ENCODE measurements at regions not wholly inside any gene's neighbourhood (a gene's known extent, or its start where the extent isn't known, plus 50 kb on each side); places are given as distances from the start of the nearest gene placed in this dataset.

DNA sequence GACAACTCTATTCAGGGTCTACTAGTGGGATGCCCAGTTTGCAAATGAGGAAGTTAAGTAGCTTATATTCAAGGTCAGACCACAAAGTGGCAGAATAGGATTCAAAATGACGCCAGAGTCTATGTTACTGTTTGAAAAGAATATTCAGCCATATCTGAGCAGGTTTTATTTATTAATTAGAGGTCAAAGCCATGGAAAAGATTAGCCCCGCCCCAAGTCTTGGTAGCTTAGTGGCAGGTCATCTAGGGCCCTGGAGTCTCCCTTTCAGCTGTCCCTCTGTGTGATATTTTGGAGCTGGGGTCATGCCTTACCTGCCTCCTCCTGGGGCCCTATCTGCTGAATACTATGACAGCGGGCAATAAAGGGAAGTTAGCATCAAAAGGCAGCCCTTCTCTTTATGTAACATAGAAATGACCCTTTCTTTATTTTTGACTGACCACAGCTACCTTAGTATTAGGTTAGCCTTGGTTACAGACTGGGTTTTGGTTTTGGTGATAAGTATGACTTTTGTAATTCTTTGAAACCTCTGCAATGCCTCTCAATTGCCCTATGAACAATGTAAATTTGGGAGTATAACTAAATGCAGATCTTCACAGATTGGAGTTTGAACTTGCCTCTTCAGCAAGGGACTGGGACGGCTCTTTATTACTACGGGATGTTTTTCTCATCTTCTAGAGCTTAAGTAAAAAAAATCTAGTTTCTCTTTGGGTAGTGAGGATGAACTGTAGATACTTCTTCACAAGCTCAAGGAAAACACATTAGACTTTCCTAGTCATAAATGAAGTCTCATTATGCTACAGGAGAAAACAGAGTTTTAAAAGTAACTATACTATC, 153.0 kb upstream of the ITGA4 start:
- no peak for DNase-seq
- Mint-ChIP-seq H3K36me3 (ENCODE audit: insufficient read depth) (peaks cover 3% of the 10 kb centered on the region), H3K4me3 (peak overlapping the region; percentile 53), H3K4me1 (ENCODE audit: low read depth) (peaks cover 79% of the 10 kb centered on the region), H3K9me3 (peaks cover 5% of the 10 kb centered on the region), H3K27me3 (ENCODE audit: low read depth) (no peaks in the 10 kb centered on the region)
- no peak for ATAC-seq

DNA sequence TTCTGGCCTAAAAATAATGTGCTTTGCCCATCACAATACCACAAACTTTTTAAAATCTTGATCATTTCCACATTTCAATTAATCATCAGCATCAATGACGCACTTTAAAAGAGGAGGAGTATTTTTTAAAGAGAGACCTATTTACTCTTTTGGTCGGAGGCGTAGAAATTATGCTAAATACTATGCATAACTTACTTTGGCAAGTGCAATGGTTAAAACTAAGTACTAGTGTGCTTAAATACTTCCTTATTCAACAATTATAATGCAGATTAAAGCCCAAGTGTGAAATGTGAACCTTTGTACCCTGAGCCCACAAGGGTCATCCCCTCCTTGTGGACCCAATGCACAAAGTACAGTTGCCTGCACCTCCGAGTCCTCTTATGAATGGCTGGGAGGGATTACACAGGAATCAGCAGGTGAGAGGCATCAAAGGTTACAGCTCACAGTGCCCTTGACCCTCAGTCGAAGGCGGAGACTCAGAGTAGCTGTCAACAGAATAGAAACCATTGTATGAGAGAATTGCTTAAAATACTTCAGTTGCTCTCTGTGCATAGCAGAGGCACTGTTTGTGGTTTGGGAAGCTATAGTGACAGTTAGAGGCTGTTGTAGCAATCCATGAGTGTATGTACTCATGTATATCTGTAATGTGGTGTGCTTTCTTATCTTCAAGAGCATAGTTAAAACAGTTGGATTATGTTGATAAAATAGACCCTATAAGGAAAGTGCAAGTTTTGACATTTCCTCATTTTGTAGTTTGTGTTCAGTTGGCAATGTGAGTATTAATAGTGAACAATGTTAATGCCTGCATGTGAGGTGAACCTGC, 151.7 kb upstream of the ITGA4 start:
- Mint-ChIP-seq H3K9me3 (no peaks in the 10 kb centered on the region), H3K36me3 (ENCODE audit: insufficient read depth) (no peaks in the 10 kb centered on the region), H3K4me1 (ENCODE audit: low read depth) (peaks cover 79% of the 10 kb centered on the region), H3K27me3 (ENCODE audit: low read depth) (no peaks in the 10 kb centered on the region), H3K4me3 (peak overlapping the region; percentile 53)
- DNase-seq (no peak), ATAC-seq (peak; percentile 75 to 76)

DNA sequence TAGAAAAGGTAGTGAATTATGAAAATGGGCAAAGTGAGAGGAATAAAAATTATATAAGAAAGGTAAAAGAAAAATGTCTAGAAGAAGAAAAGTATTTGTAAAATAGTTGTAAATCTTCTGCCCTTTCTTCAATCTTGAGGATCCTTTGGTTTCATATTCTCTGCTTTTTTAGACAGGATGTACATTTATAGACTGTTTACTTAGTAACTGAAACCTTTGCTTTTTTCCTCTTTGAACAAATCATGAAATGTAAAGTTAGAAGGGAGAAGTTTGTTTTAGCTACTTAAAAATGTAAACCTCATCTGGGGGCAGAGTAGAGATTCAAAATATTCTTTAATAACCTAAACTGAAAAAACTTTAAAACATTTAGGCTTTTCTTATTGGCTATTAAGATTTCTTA, 150.4 kb upstream of the ITGA4 start:
- H3K27me3 Mint-ChIP-seq (ENCODE audit: low read depth) = no peaks in the 10 kb centered on the region
- no peak for DNase-seq
- ATAC-seq = no peak
- H3K36me3 Mint-ChIP-seq (ENCODE audit: insufficient read depth) = no peaks in the 10 kb centered on the region
- peak overlapping the region; percentile 53 for H3K4me3 Mint-ChIP-seq
- no peaks in the 10 kb centered on the region for H3K9me3 Mint-ChIP-seq
- H3K4me1 Mint-ChIP-seq (ENCODE audit: low read depth) = peaks cover 72% of the 10 kb centered on the region

DNA sequence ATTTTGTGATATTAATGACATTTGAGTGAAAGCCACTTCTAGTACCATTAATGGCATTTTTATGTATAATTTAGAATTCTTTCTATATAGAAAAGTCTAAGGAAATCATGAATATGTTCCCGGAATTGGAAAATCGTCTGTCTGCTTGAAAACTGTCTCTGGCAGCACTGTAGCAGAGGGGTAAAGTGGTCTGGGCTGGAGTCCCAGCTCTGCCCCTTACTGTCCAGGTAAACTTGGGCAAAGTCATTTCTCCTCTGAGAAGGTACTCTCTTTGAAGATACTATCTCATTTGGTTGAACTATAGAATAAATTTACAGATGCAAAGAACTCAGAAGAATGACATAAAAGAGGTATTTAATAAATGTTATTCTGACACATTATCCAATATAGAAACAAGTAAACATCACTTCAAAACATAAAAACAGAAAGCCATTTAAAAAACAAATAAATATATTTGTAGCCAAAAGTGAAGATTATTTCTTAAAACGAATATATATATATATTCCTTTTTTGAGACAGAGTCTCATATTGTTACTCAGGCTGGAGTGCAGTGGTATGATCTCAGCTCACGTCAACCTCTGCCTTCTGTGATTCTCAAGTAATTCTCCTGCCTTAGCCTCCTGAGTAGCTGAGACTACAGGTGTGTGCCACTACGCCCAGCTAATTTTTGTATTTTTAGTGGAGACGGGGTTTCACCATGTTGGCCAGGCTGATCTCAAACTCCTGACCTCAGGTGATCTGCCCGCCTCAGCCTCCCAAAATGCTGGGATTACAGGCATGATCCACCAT, 149.8 kb upstream of the ITGA4 start:
- H3K36me3 Mint-ChIP-seq (ENCODE audit: insufficient read depth) = no peaks in the 10 kb centered on the region
- no peak for DNase-seq
- H3K4me1 Mint-ChIP-seq (ENCODE audit: low read depth) = peaks cover 74% of the 10 kb centered on the region

DNA sequence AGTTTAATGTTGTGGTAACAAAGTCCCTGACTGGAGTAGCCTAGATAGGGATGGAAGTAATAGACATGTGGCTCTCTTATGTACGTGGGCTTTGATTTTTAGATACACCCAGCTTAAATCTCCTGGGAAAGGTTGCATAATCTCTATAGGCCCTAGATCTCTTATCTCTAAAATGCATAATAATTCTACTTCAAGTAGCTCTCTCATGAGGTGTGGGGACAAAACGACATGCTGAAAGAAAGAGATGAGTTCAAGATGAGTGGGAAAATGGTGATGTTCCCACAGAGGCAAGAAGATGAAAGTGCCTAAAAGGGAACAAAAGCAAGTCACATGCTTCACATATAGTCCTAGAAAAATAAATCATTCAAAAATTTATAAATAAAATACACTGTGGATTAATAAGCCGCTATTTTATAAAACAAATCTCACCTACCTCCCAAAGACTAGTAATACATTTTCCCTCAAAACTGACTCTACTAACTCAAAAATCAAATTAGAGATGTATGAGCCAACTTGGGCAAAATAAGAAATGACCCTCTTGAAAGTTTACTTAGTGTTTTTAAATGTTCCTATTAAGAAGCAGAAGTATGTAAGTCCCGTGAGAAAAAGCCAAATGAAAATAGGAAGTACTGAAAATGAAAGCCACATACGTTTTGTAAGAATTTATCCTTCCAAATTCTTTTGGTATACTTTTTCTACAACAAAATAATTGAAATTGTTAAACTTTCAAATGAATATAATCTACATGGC, 148.2 kb upstream of the ITGA4 start:
- peaks cover 82% of the 10 kb centered on the region for H3K4me1 Mint-ChIP-seq (ENCODE audit: low read depth)
- H3K9me3 Mint-ChIP-seq = no peaks in the 10 kb centered on the region
- DNase-seq (no peak), ATAC-seq (no peak)
- no peaks in the 10 kb centered on the region for H3K27me3 Mint-ChIP-seq (ENCODE audit: low read depth)
- no peaks in the 10 kb centered on the region for H3K36me3 Mint-ChIP-seq (ENCODE audit: insufficient read depth)
- H3K4me3 Mint-ChIP-seq = peak overlapping the region; percentile 81

More for the DNA sequence above, 149.8 kb upstream of the ITGA4 start:
- peak overlapping the region; percentile 64 for H3K4me3 Mint-ChIP-seq
- no peaks in the 10 kb centered on the region for H3K27me3 Mint-ChIP-seq (ENCODE audit: low read depth)
- H3K9me3 Mint-ChIP-seq = no peaks in the 10 kb centered on the region
- no peak for ATAC-seq

DNA sequence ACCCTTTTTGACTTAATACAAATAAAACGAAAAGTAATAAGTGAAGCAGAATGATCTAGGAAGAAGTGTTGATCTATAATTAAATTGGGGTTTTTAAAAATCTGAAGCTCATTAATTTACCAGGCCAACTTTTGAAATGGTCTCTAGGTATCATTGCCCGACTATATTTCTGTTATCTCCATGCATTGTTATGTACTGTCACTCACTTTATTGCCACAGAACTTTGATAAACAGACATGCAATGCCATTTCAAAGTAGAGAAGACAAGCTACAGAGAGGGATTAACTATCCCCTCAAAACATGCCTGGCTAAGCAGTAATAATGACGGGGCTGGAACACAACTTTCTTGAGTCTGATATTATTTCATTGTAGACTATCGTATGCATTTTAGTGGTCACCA, 147.6 kb upstream of the ITGA4 start:
- no peaks in the 10 kb centered on the region for H3K27me3 Mint-ChIP-seq (ENCODE audit: low read depth)
- H3K4me3 Mint-ChIP-seq = peak overlapping the region; percentile 81
- no peaks in the 10 kb centered on the region for H3K9me3 Mint-ChIP-seq
- no peak for ATAC-seq
- no peaks in the 10 kb centered on the region for H3K36me3 Mint-ChIP-seq (ENCODE audit: insufficient read depth)
- no peak for DNase-seq
- peaks cover 81% of the 10 kb centered on the region for H3K4me1 Mint-ChIP-seq (ENCODE audit: low read depth)

DNA sequence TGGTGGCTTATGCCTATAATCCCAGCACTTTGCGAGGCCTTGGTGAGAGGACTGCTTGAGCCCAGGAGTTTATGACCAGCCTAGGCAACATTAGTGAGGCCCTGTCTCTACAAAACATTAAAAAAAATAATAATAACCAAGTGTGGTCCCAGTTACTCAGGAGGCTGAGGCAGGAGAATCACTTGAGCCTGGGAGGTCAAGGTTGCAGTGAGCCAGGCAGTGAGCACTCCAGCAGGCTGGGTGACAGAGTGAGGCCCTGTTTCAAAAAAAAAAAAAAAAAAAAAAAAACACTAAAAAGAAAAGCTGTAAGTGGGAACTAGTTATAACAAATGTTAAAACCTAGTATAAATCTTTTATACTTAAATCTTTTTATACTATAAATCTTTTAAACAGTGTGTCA, 146.2 kb upstream of the ITGA4 start:
- Mint-ChIP-seq H3K36me3 (ENCODE audit: insufficient read depth) (no peaks in the 10 kb centered on the region), H3K9me3 (no peaks in the 10 kb centered on the region), H3K27me3 (ENCODE audit: low read depth) (no peaks in the 10 kb centered on the region), H3K4me1 (ENCODE audit: low read depth) (peaks cover 67% of the 10 kb centered on the region), H3K4me3 (no peak overlapping the region)
- DNase-seq (no peak), ATAC-seq (no peak)

DNA sequence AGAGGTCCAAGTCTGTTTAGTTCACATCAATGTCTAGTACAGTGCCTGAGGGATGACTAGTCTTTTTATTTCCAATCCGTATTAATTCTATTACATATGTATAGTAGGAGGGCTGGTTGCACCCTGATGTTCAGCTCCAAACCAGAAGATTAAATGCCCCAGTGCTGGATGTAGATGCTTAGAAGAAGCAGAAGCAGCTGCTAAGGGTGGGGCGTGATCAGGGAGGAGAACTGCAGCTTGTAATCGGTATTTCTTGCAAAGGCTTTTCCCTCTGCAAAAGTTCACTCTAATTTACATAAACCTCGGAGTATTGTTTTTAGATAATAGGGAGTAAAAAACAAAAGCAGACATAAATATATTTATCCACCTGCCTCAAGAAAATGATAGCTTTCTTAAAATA, 145.3 kb upstream of the ITGA4 start:
- peak overlapping the region; percentile 80 for H3K4me3 Mint-ChIP-seq
- no peaks in the 10 kb centered on the region for H3K9me3 Mint-ChIP-seq
- no peaks in the 10 kb centered on the region for H3K36me3 Mint-ChIP-seq (ENCODE audit: insufficient read depth)
- no peaks in the 10 kb centered on the region for H3K27me3 Mint-ChIP-seq (ENCODE audit: low read depth)
- ATAC-seq (peak in 1 of 2 donors; percentile 44), DNase-seq (no peak)
- H3K4me1 Mint-ChIP-seq (ENCODE audit: low read depth) = peaks cover 58% of the 10 kb centered on the region

DNA sequence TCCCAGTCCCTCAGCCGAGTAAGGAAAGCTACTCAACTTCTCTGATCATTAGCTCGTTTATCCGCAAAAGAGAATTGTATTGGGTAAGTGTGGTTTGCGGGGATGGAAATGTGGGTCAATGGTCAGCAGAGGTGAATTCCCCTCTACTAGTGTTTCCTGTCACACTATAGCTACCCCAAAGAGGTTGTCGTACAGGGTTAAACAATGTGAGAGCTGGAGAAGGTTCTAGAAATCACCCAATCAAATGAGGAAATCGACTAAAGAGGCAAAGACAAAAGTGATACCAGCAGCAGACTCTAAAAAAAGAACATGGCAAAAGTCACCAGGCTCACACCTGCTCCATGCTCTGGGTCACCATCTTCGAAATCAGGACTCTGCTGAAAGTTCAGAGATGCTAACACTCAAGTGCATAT, 144.7 kb upstream of the ITGA4 start:
- H3K4me1 Mint-ChIP-seq (ENCODE audit: low read depth) = peaks cover 57% of the 10 kb centered on the region

DNA sequence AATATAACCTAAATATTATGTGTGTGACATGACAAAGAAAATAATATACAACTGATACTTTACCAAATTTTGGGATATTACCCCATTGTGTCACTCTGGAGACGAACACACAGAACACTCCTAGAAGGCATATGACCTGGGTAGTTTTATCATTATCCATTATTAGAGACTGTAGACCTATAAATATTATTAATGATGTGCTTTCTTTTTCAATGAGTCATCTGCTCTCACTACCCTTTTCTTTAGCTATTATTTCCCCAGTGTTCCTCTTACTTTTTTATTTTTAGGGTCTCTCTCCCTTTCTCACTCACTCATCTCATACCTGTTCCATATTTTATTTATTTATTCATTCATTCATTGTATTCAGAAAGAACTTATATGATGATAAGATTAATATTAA, 143.3 kb upstream of the ITGA4 start:
- H3K4me1 Mint-ChIP-seq (ENCODE audit: low read depth) = peaks cover 51% of the 10 kb centered on the region
- DNase-seq (no peak), ATAC-seq (no peak)
- H3K27me3 Mint-ChIP-seq (ENCODE audit: low read depth) = no peaks in the 10 kb centered on the region
- H3K36me3 Mint-ChIP-seq (ENCODE audit: insufficient read depth) = no peaks in the 10 kb centered on the region
- peak overlapping the region; percentile 80 for H3K4me3 Mint-ChIP-seq
- no peaks in the 10 kb centered on the region for H3K9me3 Mint-ChIP-seq

More for the DNA sequence above, 144.7 kb upstream of the ITGA4 start:
- peak; percentile 36 to 41 for ATAC-seq
- Mint-ChIP-seq H3K36me3 (ENCODE audit: insufficient read depth) (no peaks in the 10 kb centered on the region), H3K27me3 (ENCODE audit: low read depth) (no peaks in the 10 kb centered on the region), H3K4me3 (peak overlapping the region; percentile 80), H3K9me3 (no peaks in the 10 kb centered on the region)
- DNase-seq = no peak

DNA sequence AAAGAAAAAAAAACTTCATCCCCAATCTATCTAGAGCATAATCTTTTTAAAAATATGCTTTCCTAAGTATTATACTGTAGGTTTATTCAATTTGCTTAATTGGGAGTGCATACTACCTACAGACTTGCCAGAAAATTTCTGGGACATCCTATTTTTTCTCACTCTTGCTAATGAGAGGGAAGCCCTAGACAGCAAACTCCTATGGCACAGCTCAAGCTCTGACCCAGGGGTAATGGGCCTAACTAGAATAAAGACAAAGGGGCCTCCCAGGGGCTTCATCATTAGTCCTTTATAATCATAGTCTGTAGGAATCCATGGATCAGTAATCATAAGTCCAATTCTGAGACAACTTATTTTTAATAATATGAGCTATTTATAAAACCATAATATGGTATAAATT, 142.6 kb upstream of the ITGA4 start:
- H3K4me3 Mint-ChIP-seq = no peak overlapping the region
- no peaks in the 10 kb centered on the region for H3K9me3 Mint-ChIP-seq
- no peaks in the 10 kb centered on the region for H3K36me3 Mint-ChIP-seq (ENCODE audit: insufficient read depth)
- H3K27me3 Mint-ChIP-seq (ENCODE audit: low read depth) = no peaks in the 10 kb centered on the region
- no peak for ATAC-seq
- DNase-seq = no peak
- peaks cover 47% of the 10 kb centered on the region for H3K4me1 Mint-ChIP-seq (ENCODE audit: low read depth)

DNA sequence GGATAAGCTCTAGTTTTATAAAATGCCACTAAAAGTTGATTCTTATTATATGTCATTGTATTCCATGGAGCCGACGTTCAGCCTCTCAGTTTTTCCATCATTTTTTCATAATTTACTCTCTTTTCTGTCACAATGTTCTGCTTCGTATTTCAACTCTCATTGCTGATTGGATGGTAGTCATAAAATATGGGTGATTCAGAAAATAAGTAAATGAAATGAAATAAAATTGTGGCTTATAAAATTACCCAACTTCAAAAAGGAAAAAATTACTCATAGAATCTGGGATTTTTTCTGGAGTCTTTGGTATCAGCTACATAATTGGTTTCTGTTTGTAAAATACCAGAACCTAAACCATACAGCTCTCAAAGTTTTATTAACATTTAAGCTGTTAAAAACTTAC, 139.7 kb upstream of the ITGA4 start:
- Mint-ChIP-seq H3K4me3 (no peak overlapping the region), H3K36me3 (ENCODE audit: insufficient read depth) (peaks cover 7% of the 10 kb centered on the region), H3K9me3 (no peaks in the 10 kb centered on the region), H3K4me1 (ENCODE audit: low read depth) (peaks cover 37% of the 10 kb centered on the region), H3K27me3 (ENCODE audit: low read depth) (no peaks in the 10 kb centered on the region)
- ATAC-seq (peak in 1 of 2 donors; percentile 27), DNase-seq (no peak)

DNA sequence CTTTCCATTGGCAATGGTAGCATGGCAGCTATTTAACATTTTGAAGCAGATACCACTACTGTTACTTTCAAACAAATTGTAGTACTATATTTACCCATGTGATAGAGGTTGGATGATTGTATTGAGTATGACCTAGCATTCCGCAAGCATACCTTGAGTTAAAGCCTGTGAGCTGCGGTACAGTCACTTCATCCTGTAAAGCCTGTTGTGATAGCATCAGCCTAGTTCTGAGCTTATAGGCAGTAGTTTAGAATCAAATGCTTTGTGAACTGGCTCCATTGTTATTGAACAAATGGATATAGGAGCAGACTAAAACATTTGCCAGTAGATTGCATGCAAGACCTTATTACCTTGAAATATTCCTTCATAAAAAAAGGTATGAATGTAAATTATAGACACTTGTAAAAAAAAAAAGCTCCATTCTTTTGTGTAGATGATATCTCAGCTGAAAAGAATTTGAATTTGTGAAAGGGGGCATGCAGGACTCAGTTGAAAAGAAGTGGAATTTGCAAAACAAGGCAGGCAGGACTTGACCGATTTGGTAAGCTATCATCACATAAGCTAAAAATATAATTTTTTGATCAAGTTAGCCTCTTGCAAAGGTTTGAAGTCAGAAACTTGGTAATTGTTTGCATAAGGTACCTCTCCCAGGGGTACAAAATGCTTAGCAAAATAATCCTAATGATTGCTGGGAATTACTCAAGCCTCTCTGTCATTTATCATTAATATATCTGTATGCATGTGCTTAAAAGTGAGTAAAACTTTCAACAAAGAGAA, 138.5 kb upstream of the ITGA4 start:
- DNase-seq = no peak
- Mint-ChIP-seq H3K4me1 (ENCODE audit: low read depth) (peaks cover 25% of the 10 kb centered on the region), H3K27me3 (ENCODE audit: low read depth) (no peaks in the 10 kb centered on the region), H3K36me3 (ENCODE audit: insufficient read depth) (peaks cover 8% of the 10 kb centered on the region), H3K9me3 (no peaks in the 10 kb centered on the region), H3K4me3 (no peak overlapping the region)
- ATAC-seq = no peak

Measured in activated T-cell treated with anti-CD3 and anti-CD28 coated beads, Interleukin-2, amount 50 U/mL, for 4 hours (primary cell).